HL-60 (cell line): ENCODE measurements at regions not wholly inside any gene's neighbourhood (a gene's known extent, or its start where the extent isn't known, plus 50 kb on each side); places are given as distances from the start of the nearest gene placed in this dataset.

ENCODE experiments used
- CTCF ChIP-seq: IDR thresholded peaks from one replicate; pipeline ENCODE4 v1.5.1; 2011; ENCODE audit warnings: low read length, control low read depth, inconsistent platforms; ENCODE audit not compliant: insufficient read depth
- POLR2AphosphoS5 ChIP-seq: IDR thresholded peaks from 2 replicates; pipeline ENCODE4 v1.6.1; 2012; ENCODE audit warnings: low read depth
- REST ChIP-seq: IDR thresholded peaks from 2 replicates; pipeline ENCODE4 v1.6.1; 2012; ENCODE audit warnings: low read depth; ENCODE audit not compliant: insufficient replicate concordance
- SPI1 ChIP-seq: IDR thresholded peaks from 2 replicates; pipeline ENCODE4 v1.6.1; 2012; ENCODE audit warnings: low read depth, mild to moderate bottlenecking, borderline replicate concordance

- no peak for TF ChIP-seq CTCF
- no peak for TF ChIP-seq POLR2AphosphoS5
- TF ChIP-seq SPI1, result no peak
- TF ChIP-seq REST, result no peak
Measured at GRCh38 chr10:22479419-22479818, 134.1 kb downstream of the SPAG6 start.
